Spleen (tissue), 11 donors: ENCODE measurements at regions not wholly inside any gene's neighbourhood (a gene's known extent, or its start where the extent isn't known, plus 50 kb on each side); places are given as distances from the start of the nearest gene placed in this dataset.

ENCODE experiments used
- DNase-seq: peaks from one replicate; pipeline ENCODE4 v3.0.0-alpha.2; 2020
- H3K27ac ChIP-seq, 8 donors: fragments of 200-600 bp; sonication (generic) in 7 of 8; 1 replicate in 4 of 8; 2 replicates in 4 of 8; pipeline versions ENCODE4 v1.5.0 to v1.8.0; 2016 to 2021; ENCODE audit warnings: inconsistent platforms in 4 of 8, mild to moderate bottlenecking in 4 of 8, moderate library complexity in 1 of 8
- H3K27me3 ChIP-seq, 7 donors: fragments of 200-600 bp; sonication (generic) in 6 of 7; replicated peaks in 1 of 7; 1 replicate in 4 of 7; 2 replicates in 3 of 7; pipeline versions ENCODE4 v1.5.0 to v1.8.0; 2016 to 2021; ENCODE audit warnings: inconsistent platforms in 3 of 7, mild to moderate bottlenecking in 1 of 7
- H3K36me3 ChIP-seq, 6 donors: fragments of 200-600 bp; sonication (generic) in 5 of 6; 1 replicate in 4 of 6; 2 replicates in 2 of 6; pipeline versions ENCODE4 v1.5.0 to v1.8.0; 2016 to 2021; ENCODE audit warnings: inconsistent platforms in 2 of 6
- H3K4me1 ChIP-seq, 6 donors: fragments of 200-600 bp; sonication (generic) in 5 of 6; 1 replicate in 3 of 6; 2 replicates in 3 of 6; pipeline versions ENCODE4 v1.5.0 to v1.8.0; 2016 to 2021; ENCODE audit warnings: inconsistent platforms in 3 of 6
- H3K4me3 ChIP-seq, 8 donors: fragments of 200-600 bp; sonication (generic) in 7 of 8; 1 replicate in 4 of 8; 2 replicates in 4 of 8; pipeline versions ENCODE4 v1.5.0 to v1.8.0; 2016 to 2021; ENCODE audit warnings: inconsistent platforms in 4 of 8, mild to moderate bottlenecking in 4 of 8, moderate library complexity in 2 of 8
- H3K9me3 ChIP-seq, 8 donors: fragments of 200-600 bp; sonication (generic) in 7 of 8; 1 replicate in 4 of 8; 2 replicates in 4 of 8; pipeline versions ENCODE4 v1.5.0 to v1.8.0; 2016 to 2021; ENCODE audit warnings: inconsistent platforms in 4 of 8
- CTCF ChIP-seq, 11 experiments: fragments of 200-600 bp in 7 of 11; fragments of 450-650 bp in 4 of 11; sonication (generic) in 4 of 11; IDR thresholded peaks in 8 of 11; conservative IDR thresholded peaks in 3 of 11; 1 replicate in 7 of 11; 2 replicates in 4 of 11; pipeline versions ENCODE4 v1.4.0 to v1.8.0; 2016 to 2021; ENCODE audit warnings: antibody characterized with exemption in 11 of 11, inconsistent platforms in 4 of 11, mild to moderate bottlenecking in 1 of 11
- POLR2A ChIP-seq, 3 donors: fragments of 450-650 bp; IDR thresholded peaks; one replicate each; pipeline ENCODE4 v1.5.1; 2017; ENCODE audit warnings: antibody characterized with exemption in 3 of 3, mild to moderate bottlenecking in 1 of 3
- POLR2AphosphoS5 ChIP-seq, 3 donors: sonication (generic); formaldehyde crosslinking; IDR thresholded peaks; one replicate each; pipeline ENCODE4 v1.5.1; 2017; ENCODE audit warnings: antibody characterized with exemption in 3 of 3
- WGBS, 5 donors: extraction: QIAGEN DNeasy Blood & Tissue Kit in 3 of 5; methylation state at CpG; one replicate each; pipeline versions ENCODE4 v1.1.5 to v1.1.7; 2013 to 2018; 5-methylcytosine and 5-hydroxymethylcytosine counted together
- intact Hi-C: fragments of 100-400 bp; cut with DNase I; formaldehyde crosslinking; loops from one replicate; pipeline ENCODE4 v1.15.0; 2023; ENCODE audit warnings: low total_unique reads
- donor health status: healthy with polysubstance abuse.
- donor health status: DM: no; HTN: no; CAD: no; lungs with moderate emphysema.
- donor health status: DM: no; HTN: no; CAD: no.
- donor health status: Bipolar disorder and iron deficiency.
- donor health status: healthy.
- donor health status: DM: no; HTN: no; CAD: no.
- donor health status: DM: yes; HTN: yes; CAD: no.

GRCh38 chr19:29436591-29437103, 89.1 kb upstream of the VSTM2B start:
- Histone ChIP-seq H3K27ac (no peak overlapping the region), H3K27me3 (peaks cover 0 to 12% (median 0%) of the 10 kb centered on the region in 7 donors), H3K4me1 (no peaks in the 10 kb centered on the region), H3K9me3 (peaks cover 0 to 36% (median 15%) of the 10 kb centered on the region in 8 donors), H3K36me3 (no peaks in the 10 kb centered on the region), H3K4me3 (no peak overlapping the region)
- intact Hi-C loops: no loop called here
- 76 to 86% (median 80%) methylated on average over 11 of the region's 11 CpGs for WGBS, 5 donors
- no peak for DNase-seq
- TF ChIP-seq POLR2AphosphoS5 (IDR thresholded peaks at IDR 0.05) (no peak), CTCF (IDR thresholded peaks at IDR 0.05 in 8 of 11, conservative IDR thresholded peaks at IDR 0.05 in 3 of 11) (no peak), POLR2A (IDR thresholded peaks at IDR 0.05) (no peak)

- H3K9me3 ChIP-seq: peaks cover 0 to 48% (median 16%) of the 10 kb centered on the region in 8 donors
- no peak for DNase-seq
- intact Hi-C loops: no loop called here
- no peak overlapping the region for H3K27ac ChIP-seq
- H3K4me1 ChIP-seq: no peaks in the 10 kb centered on the region
- peaks cover 0 to 7% (median 0%) of the 10 kb centered on the region in 7 donors for H3K27me3 ChIP-seq
- no peaks in the 10 kb centered on the region for H3K36me3 ChIP-seq
- H3K4me3 ChIP-seq: no peak overlapping the region
- no peak for TF ChIP-seq POLR2A (IDR thresholded peaks at IDR 0.05)
- TF ChIP-seq POLR2AphosphoS5 (IDR thresholded peaks at IDR 0.05): no peak
- TF ChIP-seq CTCF (IDR thresholded peaks at IDR 0.05 in 8 of 11, conservative IDR thresholded peaks at IDR 0.05 in 3 of 11): no peak
Measured at GRCh38 chr19:29439021-29439420, 86.8 kb upstream of the VSTM2B start.

- intact Hi-C loops: no loop called here
- H3K27me3 ChIP-seq: peaks cover 0 to 5% (median 0%) of the 10 kb centered on the region in 7 donors
- DNase-seq: no peak
Measured at GRCh38 chr19:29439688-29440550, 85.9 kb upstream of the VSTM2B start.

More at GRCh38 chr19:29439688-29440550, 85.9 kb upstream of the VSTM2B start:
- H3K27ac ChIP-seq: no peak overlapping the region
- WGBS, 5 donors: 67 to 92% (median 88%) methylated on average over 8 to 34 of the region's 34 CpGs
- TF ChIP-seq POLR2AphosphoS5 (IDR thresholded peaks at IDR 0.05): no peak
- TF ChIP-seq POLR2A (IDR thresholded peaks at IDR 0.05): no peak
- TF ChIP-seq CTCF (IDR thresholded peaks at IDR 0.05 in 8 of 11, conservative IDR thresholded peaks at IDR 0.05 in 3 of 11): no peak
- H3K4me1 ChIP-seq: no peaks in the 10 kb centered on the region
- H3K4me3 ChIP-seq: no peak overlapping the region
- no peaks in the 10 kb centered on the region for H3K36me3 ChIP-seq
- H3K9me3 ChIP-seq: peaks cover 0 to 54% (median 16%) of the 10 kb centered on the region in 8 donors
